GM12878 (cell line): ENCODE measurements at regions not wholly inside any gene's neighbourhood (a gene's known extent, or its start where the extent isn't known, plus 50 kb on each side); places are given as distances from the start of the nearest gene placed in this dataset.

Experiments
- ATAC-seq: fragments of 200-7000 bp; cut with Tn5 transposase; 3 replicates; pipeline ENCODE4 v1.9.1; 2020; ENCODE audit warnings: mild to moderate bottlenecking, moderate library complexity
- BruUV-seq: library from RNA; stranded (reverse); fragments of 400-500 nt; replicated peaks from 2 replicates; lab custom pipeline; 2021; lab: Mats Ljungman, UMichigan
- CTCF ChIA-PET: fragments of 300-600 bp; sonication (Branson Sonifier 250); formaldehyde crosslinking; extraction: SDS; loops from one replicate; lab custom pipeline; 2021; ENCODE audit warnings: inconsistent platforms; lab: Yijun Ruan, JAX
- POLR2A ChIA-PET: fragments of 350-600 bp; formaldehyde crosslinking; extraction: SDS; loops from one replicate; lab custom pipeline; 2021; ENCODE audit warnings: inconsistent platforms; lab: Charles Lee
- RAD21 ChIA-PET: fragments of 300-600 bp; sonication (Branson Sonifier 250); formaldehyde crosslinking; loops from one replicate; lab custom pipeline; 2023; ENCODE audit warnings: antibody characterized with exemption; ENCODE audit not compliant: unreplicated experiment; lab: Charles Lee
- SMC1A ChIA-PET: fragments of 300-600 bp; sonication (Branson Sonifier 250); formaldehyde crosslinking; loops from one replicate; lab custom pipeline; 2023; ENCODE audit not compliant: unreplicated experiment, uncharacterized antibody; lab: Charles Lee
- DNase-seq: peaks from one replicate; pipeline ENCODE4 v3.0.0-alpha.2; 2011; ENCODE audit warnings: low read depth, low spot score
- FAIRE-seq: peaks from 3 replicates; lab custom pipeline; 2011; peaks lifted over from hg19 to GRCh38; lab: Jason Lieb, UNC
- H2AFZ ChIP-seq: 2 replicates; pipeline ENCODE4 v1.6.0; 2011; ENCODE audit warnings: low read depth, low read length, control low read depth; ENCODE audit not compliant: control insufficient read depth
- H3K27ac ChIP-seq: 2 replicates; pipeline ENCODE4 v1.5.1; 2011; ENCODE audit warnings: control low read depth; ENCODE audit not compliant: control insufficient read depth, insufficient read depth
- H3K27me3 ChIP-seq, 2 experiments: replicated peaks in 1 of 2; 2 replicates each; pipeline versions ENCODE4 v1.6.0 to v1.6.1; 2011; ENCODE audit warnings: low read length in 1 of 2; ENCODE audit not compliant: control insufficient read depth in 2 of 2, insufficient read depth in 2 of 2
- H3K36me3 ChIP-seq, 2 experiments: 2 replicates each; pipeline ENCODE4 v1.5.1; 2011; ENCODE audit warnings: low read length in 1 of 2; ENCODE audit not compliant: control insufficient read depth in 2 of 2, insufficient read depth in 2 of 2
- H3K4me1 ChIP-seq: 2 replicates; pipeline ENCODE4 v1.6.1; 2011; ENCODE audit warnings: mild to moderate bottlenecking, low read length, moderate library complexity, mixed read lengths; ENCODE audit not compliant: control insufficient read depth, insufficient read depth
- H3K4me2 ChIP-seq: 2 replicates; pipeline ENCODE4 v1.6.0; 2011; ENCODE audit warnings: control low read depth; ENCODE audit not compliant: control insufficient read depth, insufficient read depth
- H3K4me3 ChIP-seq: fragments of 200-600 bp; sonication (generic); 2 replicates; pipeline ENCODE4 v1.5.1; 2016
- H3K79me2 ChIP-seq: 2 replicates; pipeline ENCODE4 v1.6.0; 2011; ENCODE audit warnings: low read length; ENCODE audit not compliant: control insufficient read depth, insufficient read depth
- H3K9ac ChIP-seq: 2 replicates; pipeline ENCODE4 v1.8.0; 2011; ENCODE audit warnings: low read length, control low read depth, mixed read lengths; ENCODE audit not compliant: control insufficient read depth, insufficient read depth
- H3K9me3 ChIP-seq: replicated peaks from 3 replicates; pipeline ENCODE4 v1.5.1; 2011; ENCODE audit warnings: mild to moderate bottlenecking, low read length; ENCODE audit not compliant: control insufficient read depth, insufficient read depth
- H4K20me1 ChIP-seq: 2 replicates; pipeline ENCODE4 v1.6.0; 2011; ENCODE audit not compliant: control insufficient read depth, insufficient read depth
- IRF4 ChIP-seq: IDR thresholded peaks from 2 replicates; pipeline ENCODE4 v1.6.1; 2011; ENCODE audit warnings: low read depth, low read length
- WGBS: methylation state at CpG from one replicate; pipeline ENCODE4 v1.1.6; 2016; ENCODE audit warnings: low lambda C conversion rate; ENCODE audit not compliant: insufficient replicate concordance, insufficient coverage; ENCODE audit errors: missing lambda C conversion rate; 5-methylcytosine and 5-hydroxymethylcytosine counted together
- in situ Hi-C: fragments of 300-500 bp; cut with MboI; formaldehyde crosslinking; loops from 9 replicates; pipeline ENCODE4 v1.14.3; 2018; ENCODE audit warnings: mixed read lengths
- intact Hi-C: fragments of 100-400 bp; cut with micrococcal nuclease; formaldehyde crosslinking; loops from one replicate; pipeline ENCODE4 v1.14.2; 2022; ENCODE audit not compliant: unreplicated experiment
- TF ChIP-seq, protein P1 (sequence below): IDR thresholded peaks from 2 replicates; pipeline ENCODE4 v1.6.1; 2012; ENCODE audit warnings: mild to moderate bottlenecking, low read depth, low read length

DNA sequence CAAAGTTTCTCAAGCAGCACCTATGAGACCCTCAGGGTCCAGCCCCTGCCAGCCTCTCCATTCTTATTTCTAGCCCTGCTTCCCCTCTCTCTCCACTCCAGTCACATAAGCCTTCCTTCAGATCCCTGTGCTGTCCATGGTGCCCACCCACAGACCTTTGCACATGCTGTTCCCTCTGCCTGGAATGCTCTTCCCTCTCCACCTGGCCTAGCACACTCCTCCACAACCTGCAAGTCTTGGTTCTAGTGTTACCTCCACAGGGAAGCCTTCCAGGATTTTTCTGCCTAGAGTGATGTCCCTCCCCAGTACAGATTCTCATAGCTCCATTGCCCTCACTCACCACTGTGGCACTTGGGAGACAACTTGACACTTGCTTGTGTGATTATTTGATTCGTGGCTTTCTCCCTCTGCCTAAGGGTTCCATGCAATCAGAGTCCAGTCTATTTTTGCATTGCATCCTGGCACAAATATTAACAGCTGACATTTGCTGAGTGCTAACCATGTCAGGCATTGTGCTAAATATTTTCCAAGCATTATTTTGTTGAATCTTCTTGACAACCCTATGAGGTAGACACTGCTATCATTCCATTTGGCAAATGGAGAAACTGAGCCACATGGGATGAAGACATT is 127.3 kb downstream of the SYF2 start:
- SMC1A ChIA-PET: interaction anchor here (1.2 kb wide), 1 partner anchor 273 kb away, joined by 3 read pairs; no protein-coding TSS in a partner anchor
- no peak overlapping the region for H3K4me2 ChIP-seq
- H3K27ac ChIP-seq: no peak overlapping the region
- H3K9ac ChIP-seq: no peak overlapping the region
- intact Hi-C loops: loop anchor here (1.0 to 5.0 kb wide), 3 partner anchors 68 to 178 kb away; no protein-coding TSS in a partner anchor
- POLR2A ChIA-PET: interaction anchor here (0.6 kb wide), 1 partner anchor 114 kb away, joined by 4 read pairs; no protein-coding TSS in a partner anchor
- CTCF ChIA-PET: interaction anchor here (6.7 kb wide), 1 partner anchor 256 kb away, joined by 69 read pairs; no protein-coding TSS in a partner anchor
- in situ Hi-C loops: loop anchor here (5.0 kb wide), 2 partner anchors 143 to 258 kb away; no protein-coding TSS in a partner anchor
- H4K20me1 ChIP-seq: no peaks in the 10 kb centered on the region
- no peaks in the 10 kb centered on the region for H3K79me2 ChIP-seq
- BruUV-seq: no TSS peak
- H3K27me3 ChIP-seq: no peaks in the 10 kb centered on the region
- H3K4me3 ChIP-seq: no peak overlapping the region
- TF ChIP-seq, protein P1, sequence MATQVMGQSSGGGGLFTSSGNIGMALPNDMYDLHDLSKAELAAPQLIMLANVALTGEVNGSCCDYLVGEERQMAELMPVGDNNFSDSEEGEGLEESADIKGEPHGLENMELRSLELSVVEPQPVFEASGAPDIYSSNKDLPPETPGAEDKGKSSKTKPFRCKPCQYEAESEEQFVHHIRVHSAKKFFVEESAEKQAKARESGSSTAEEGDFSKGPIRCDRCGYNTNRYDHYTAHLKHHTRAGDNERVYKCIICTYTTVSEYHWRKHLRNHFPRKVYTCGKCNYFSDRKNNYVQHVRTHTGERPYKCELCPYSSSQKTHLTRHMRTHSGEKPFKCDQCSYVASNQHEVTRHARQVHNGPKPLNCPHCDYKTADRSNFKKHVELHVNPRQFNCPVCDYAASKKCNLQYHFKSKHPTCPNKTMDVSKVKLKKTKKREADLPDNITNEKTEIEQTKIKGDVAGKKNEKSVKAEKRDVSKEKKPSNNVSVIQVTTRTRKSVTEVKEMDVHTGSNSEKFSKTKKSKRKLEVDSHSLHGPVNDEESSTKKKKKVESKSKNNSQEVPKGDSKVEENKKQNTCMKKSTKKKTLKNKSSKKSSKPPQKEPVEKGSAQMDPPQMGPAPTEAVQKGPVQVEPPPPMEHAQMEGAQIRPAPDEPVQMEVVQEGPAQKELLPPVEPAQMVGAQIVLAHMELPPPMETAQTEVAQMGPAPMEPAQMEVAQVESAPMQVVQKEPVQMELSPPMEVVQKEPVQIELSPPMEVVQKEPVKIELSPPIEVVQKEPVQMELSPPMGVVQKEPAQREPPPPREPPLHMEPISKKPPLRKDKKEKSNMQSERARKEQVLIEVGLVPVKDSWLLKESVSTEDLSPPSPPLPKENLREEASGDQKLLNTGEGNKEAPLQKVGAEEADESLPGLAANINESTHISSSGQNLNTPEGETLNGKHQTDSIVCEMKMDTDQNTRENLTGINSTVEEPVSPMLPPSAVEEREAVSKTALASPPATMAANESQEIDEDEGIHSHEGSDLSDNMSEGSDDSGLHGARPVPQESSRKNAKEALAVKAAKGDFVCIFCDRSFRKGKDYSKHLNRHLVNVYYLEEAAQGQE: peak; percentile 37; the same call in 1 of the 2 replicates
- no peak for TF ChIP-seq IRF4
- FAIRE-seq (no peak), DNase-seq (no peak), ATAC-seq (no peak)
- H2AFZ ChIP-seq: no peak overlapping the region
- WGBS: 5% methylated on average over 1 of the region's 1 CpG
- no peaks in the 10 kb centered on the region for H3K36me3 ChIP-seq
- RAD21 ChIA-PET: no interaction called here
- H3K9me3 ChIP-seq: peaks cover 15% of the 10 kb centered on the region
- peaks cover 31% of the 10 kb centered on the region for H3K4me1 ChIP-seq
